ENCODE measurements at regions not wholly inside any gene's neighbourhood (a gene's known extent, or its start where the extent isn't known, plus 50 kb on each side); places are given as distances from the start of the nearest gene placed in this dataset.

DNA sequence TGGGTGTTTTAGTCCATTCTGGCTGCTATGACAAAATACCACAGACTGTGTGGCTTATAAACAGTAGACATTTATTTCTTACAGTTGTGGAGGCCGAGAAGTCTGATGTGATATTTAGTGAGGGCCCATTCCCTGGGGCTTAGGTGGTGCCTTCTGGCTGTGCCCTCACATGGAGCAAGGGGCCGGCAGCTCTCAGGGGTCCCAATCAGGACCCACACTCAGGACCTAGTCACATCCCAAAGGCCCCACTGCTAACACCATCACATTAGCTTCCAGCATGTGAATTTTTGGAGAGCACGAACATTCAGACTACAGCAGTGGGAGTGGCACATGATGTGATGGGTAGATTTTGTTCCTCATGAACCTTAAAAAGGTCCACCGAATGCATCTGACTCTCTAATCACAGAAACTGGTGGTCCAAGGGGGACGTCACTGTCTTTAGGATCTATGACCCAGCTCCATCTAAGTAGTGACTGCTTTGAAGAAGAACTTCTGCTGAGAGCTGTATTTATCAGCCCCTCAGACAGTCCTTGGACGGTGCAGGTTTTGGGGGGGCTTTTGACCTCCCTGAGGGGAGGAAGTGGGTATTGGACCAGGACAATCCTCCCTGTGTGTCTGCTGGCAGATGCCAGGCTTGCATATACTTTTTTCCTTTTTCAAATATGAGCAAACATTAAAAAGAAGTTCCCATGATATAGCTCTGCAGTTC lies 154.5 kb upstream of the ZNF32 start:
- DNase-seq: no peak

- DNase-seq: no peak
Measured at GRCh38 chr10:43801626-43802025, 152.9 kb upstream of the ZNF32 start.

- DNase-seq: no peak
Measured at GRCh38 chr10:43801140-43801539, 152.5 kb upstream of the ZNF32 start.

DNA sequence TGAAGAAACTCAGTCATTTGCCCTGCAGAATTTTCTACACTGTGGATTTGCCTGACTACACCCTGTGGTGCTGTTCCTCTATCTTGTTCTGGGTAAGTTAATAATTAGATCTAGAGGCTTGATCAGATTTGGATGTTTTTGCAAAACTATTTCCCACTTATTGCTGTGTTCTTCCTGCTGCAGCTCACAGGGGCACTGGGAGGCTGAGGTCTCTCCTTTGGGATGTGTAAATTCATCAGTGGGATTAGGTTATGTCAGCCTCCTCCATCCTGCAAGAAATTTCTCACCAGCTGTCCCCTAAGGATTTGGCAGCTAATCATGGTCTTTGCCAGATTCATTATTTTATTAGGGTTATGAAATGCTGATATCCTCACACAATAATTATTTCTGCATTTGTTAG lies 148.1 kb upstream of the ZNF32 start:
- no peak for DNase-seq

DNA sequence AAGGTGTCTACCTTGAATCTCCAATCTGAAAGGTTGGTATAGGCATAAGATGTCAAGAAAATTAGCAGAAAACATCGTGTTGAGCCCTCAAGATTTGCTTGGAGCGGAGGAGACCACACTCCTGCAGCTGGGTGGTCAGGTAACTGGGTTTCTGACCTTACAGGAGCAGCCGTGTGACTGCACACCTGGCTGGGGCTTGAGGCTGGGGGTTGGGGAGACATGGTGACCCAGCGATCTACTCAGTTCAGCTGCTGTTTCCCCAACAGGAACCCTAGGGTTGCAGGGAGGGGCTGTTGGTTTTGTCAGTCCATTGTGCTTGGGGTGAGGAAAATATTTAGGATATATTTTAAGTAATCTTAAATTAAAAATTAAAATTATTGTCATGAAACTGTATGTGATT lies 147.0 kb upstream of the ZNF32 start:
- DNase-seq: no peak

- DNase-seq: no peak
Measured at GRCh38 chr10:43795093-43795492, 146.4 kb upstream of the ZNF32 start.

GRCh38 chr10:43794181-43794815 lies 145.6 kb upstream of the ZNF32 start:
- DNase-seq: no peak

- no peak for DNase-seq
Measured at GRCh38 chr10:43793704-43794103, 145.0 kb upstream of the ZNF32 start.

- DNase-seq: no peak
Measured at GRCh38 chr10:43790147-43790546, 141.5 kb upstream of the ZNF32 start.

DNA sequence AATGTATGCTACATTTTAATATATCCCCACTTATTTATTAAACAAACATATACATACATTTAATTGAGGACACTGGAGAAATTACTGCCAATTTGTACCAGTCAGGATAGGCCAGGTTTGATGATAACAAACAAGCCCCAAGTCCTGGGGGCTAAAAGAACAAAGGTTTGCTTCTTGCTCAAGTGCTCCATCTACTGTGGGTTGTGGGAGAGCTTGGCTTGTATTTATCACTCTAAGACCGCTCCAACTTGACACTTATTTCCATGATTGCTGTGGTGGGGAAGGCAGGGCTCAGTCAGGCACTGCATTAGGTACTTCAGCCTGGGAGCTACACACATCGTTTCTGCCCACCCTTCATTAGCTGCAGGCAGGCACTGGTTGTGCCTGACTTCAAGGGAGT lies 136.6 kb upstream of the ZNF32 start:
- no peak for DNase-seq

GRCh38 chr10:43782814-43783213 lies 134.1 kb upstream of the ZNF32 start:
- DNase-seq: no peak

DNA sequence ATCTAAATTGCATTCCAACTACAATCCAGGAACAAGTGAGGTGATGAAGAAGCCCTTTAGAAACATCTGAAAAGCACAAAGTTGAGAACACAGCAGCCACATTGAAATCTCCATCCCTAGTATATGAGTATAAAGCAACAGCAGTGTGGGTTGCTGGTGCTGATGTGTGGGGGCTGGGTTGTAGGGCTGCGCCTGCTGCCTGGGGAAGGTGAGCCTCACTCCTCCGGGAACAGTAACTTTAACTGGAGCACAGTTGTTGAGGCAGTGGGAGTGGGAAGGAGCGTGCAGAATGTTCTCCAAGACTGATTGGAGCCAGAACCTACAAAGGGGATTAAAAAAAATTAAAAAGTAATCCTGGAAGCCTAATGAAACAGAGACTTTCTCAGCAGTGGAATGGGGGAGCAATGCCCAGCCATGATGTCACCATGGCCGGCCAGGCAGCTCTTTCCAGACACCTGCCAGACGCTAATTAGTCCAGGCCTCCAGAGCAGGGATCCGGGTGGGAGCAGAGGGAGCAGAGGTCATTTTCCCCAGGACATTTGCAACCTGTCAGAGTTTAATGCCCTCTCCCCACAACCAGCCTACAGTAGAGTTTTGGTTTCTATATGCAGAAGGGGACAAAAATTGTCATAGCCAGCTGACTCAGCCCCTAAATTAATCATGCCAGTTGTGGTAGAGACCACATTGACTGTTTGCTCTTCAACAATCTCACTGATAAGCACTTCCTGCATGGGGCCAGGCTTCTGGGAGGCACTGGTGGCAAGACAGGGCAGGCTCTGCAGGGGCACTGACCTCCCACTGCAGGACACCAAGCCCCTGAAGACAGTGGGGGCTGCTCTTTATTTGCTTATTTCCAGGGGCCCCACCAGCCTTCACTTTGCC lies 133.0 kb upstream of the ZNF32 start:
- no peak for DNase-seq

DNA sequence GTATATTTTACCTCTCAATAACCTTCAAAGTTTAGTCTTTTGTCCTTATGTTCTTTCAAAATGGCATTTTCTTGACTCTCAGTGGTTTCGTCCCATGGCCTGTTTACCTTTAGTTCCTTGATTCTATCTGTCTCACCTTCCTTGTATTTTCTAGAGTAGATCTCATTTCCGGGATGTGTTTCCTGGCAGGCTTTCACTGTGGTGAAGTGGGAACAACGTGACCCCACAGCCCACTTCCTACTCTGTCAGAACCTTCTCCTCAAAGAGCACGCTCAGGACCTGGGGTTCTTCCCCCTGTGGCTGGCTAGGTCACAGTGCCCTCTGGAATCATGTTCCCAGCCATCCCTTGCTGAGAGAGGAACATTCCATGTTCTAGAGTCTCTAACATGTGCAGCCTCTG lies 129.9 kb upstream of the ZNF32 start:
- DNase-seq: no peak

DNA sequence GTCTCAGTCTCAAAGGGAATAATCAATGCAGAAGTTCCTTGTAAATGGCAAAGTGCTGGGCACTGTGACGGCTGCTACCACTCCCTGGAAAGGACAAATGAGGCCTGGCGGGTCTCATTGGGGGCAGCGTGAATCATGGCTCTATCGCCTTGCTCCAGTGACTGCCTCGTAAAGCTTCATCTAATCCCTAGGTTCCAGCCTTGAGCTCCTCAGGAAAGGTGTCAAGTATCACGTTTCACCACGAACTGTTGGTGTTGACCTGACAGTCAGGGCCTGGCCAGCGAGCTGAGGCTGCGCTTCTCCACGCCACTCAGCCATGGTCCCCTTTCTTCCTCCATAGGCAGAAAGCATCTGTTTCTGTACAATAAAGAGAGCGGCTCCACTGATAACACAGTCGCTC lies 126.7 kb upstream of the ZNF32 start:
- DNase-seq: no peak

GRCh38 chr10:43774234-43774769 lies 125.6 kb upstream of the ZNF32 start:
- DNase-seq: no peak

DNA sequence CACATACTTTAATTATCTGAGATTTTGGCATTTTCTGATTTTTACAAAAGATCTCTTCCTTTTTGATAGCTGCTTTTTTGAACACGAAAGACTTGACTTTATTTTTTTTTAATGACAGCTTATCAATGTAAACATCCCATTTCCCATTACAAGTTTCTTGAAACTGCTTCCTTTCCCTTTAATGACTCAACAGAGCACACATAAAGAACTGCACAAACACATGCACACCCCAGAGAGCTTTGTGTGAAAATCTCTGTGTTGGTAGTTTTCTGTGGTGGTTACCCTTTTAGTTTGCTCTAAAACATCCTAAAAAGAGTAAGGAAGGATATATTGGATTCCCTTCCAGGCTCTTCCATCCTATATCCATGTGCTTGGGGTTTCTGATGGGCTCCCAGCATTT lies 125.1 kb upstream of the ZNF32 start:
- DNase-seq: no peak

DNA sequence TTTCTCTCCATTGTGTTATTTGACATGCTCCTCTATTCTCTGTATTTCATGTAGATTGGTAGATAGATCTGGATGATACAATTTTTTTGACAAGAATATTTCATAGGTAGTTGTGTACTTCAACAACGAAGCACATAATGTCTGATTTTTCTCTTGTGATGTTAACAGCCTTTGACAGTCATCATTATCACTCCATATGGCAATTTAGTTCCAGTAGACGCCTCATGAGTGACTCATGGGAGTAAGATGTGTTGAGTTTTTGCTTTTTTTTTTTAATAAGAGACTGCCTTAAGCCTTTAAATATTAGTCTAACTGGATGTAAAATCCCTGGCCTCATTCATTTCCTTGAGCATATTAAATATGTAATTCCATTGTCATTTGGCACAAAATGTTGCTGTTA lies 123.5 kb upstream of the ZNF32 start:
- no peak for DNase-seq

DNA sequence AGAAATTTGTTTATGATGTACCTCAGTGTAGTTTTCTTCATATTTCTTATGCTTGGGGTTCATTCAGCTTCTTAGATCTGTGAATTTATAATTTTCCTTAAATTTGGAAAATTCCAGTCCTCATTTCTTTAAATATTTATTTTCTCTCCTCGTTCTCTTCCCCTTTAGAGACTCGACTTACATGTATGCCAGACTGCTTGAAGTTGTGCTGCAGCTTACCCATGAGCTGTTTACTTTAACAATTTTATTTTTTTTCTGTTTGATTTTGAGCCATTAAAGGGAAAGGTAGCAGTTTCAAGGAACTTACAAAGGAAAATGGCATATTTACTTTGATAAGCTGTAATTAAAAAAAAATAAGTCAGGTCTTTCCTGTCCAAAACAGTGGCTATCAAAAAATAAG lies 123.0 kb upstream of the ZNF32 start:
- no peak for DNase-seq

- DNase-seq: no peak
Measured at GRCh38 chr10:43765516-43765915, 116.8 kb upstream of the ZNF32 start.

DNA sequence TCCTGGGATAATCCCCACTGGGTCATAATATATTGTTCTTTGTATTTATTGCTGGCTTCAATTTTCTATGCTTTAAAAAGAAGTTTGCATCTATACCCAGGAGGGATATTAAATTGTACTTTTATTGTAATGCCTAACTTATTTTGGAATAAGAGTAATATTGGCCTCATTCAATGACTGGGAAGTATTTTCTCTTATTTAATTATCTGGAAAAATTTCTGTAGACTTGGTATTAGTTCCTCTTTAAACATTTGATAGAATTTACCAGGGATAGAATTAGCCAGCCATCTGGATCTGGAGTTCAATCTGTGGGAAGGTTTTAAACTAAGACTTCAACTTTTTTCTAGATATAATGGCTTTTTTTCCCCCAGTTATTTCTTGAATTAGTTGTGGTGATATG lies 115.2 kb upstream of the ZNF32 start:
- DNase-seq: no peak

DNA sequence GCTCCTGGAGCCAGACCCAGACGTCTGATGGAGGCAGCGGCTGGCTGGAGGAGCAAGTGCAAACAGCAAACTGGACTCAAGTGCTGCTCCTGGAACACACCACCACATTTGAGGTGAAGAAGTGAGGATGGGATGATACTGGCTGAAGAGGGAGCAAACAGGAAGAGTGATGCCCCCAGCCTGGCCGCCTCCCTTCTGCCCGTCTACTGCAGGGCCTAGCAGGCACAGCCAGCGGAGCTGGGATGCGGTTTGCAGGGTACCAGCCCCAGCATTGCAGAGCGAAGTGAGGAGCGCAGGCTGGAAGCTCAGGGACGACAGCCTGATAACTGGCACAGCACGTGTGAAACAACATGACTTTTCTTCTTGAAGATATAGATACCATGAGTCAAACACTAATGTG lies 111.8 kb upstream of the ZNF32 start:
- DNase-seq: no peak

DNA sequence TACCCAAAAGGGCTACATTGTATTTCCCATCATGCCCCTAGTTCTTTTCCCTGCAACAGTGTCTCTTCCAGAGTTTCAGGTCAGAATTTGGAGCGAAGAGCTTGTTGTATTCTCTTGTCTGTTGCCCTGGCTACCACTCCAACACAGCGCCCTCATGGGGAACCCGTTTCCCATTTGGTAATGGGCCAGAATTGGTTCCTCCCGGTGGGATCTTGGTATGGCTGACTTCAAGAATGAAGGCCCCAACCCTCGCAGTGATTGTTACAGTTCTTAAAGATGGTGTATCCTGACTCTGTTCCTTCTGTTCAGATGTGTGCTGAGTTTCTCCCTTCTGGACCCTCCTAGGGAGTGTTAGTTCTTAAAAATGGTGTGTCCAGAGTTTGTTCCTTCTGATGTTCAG lies 110.5 kb upstream of the ZNF32 start:
- DNase-seq: no peak

DNA sequence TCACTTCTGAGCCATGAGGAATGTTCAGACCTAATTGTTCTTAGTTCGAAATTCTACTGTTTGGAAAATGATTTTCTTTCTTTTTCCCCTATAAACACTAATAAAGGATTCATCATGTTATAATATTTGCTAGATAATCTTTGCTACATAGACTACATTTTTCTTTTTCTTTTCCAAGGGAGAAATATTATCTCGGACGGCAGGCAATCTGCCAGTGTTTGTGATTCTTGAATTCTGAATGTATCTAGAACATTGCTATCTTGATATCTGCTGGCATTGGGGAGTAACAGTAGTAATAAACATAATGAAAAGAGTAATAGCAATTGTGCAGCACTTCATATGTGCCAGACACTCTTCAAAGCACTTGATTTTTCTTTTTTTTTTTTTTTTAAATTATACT lies 107.7 kb upstream of the ZNF32 start:
- DNase-seq: no peak
